H1 (cell line): ENCODE measurements at regions not wholly inside any gene's neighbourhood (a gene's known extent, or its start where the extent isn't known, plus 50 kb on each side); places are given as distances from the start of the nearest gene placed in this dataset.

Source experiments
- CTCF ChIA-PET: fragments of 300-600 bp; sonication (Branson Sonifier 250); formaldehyde crosslinking; loops from one replicate; lab custom pipeline; 2021; ENCODE audit not compliant: partially characterized antibody; lab: Charles Lee
- POLR2A ChIA-PET: fragments of 300-600 bp; sonication (Branson Sonifier 250); formaldehyde crosslinking; loops from one replicate; lab custom pipeline; 2021; ENCODE audit warnings: inconsistent platforms; ENCODE audit not compliant: partially characterized antibody; lab: Charles Lee
- DNase-seq, 2 experiments: peaks; one replicate each; pipeline versions ENCODE4 v3.0.0 to v3.0.0-alpha.2; 2010 to 2022; ENCODE audit warnings: low spot score in 2 of 2, low read depth in 1 of 2, mixed read lengths in 1 of 2
- FAIRE-seq: peaks from 2 replicates; lab custom pipeline; 2011; peaks lifted over from hg19 to GRCh38; lab: Jason Lieb, UNC
- H2AFZ ChIP-seq: 2 replicates; pipeline ENCODE4 v1.8.1; 2012; ENCODE audit warnings: low read length, inconsistent platforms
- H2AK5ac ChIP-seq: 2 replicates; pipeline ENCODE4 v1.6.1; 2013; ENCODE audit warnings: low read depth, low read length
- H2BK120ac ChIP-seq: replicated peaks from 2 replicates; pipeline ENCODE3; 2013; ENCODE audit warnings: low read depth, low read length, inconsistent platforms
- H2BK12ac ChIP-seq: 2 replicates; pipeline ENCODE4 v1.6.1; 2013; ENCODE audit warnings: low read depth, low read length
- H2BK15ac ChIP-seq: 2 replicates; pipeline ENCODE4 v1.6.1; 2013; ENCODE audit warnings: low read length
- H2BK20ac ChIP-seq: 2 replicates; pipeline ENCODE4 v1.6.1; 2013; ENCODE audit warnings: low read length
- H2BK5ac ChIP-seq: 2 replicates; pipeline ENCODE4 v1.6.1; 2013; ENCODE audit warnings: low read depth, low read length
- H3K14ac ChIP-seq: 2 replicates; pipeline ENCODE4 v1.6.1; 2013; ENCODE audit warnings: inconsistent platforms; ENCODE audit not compliant: insufficient read length
- H3K18ac ChIP-seq: 2 replicates; pipeline ENCODE4 v1.6.1; 2013; ENCODE audit warnings: low read length; ENCODE audit errors: extremely low read depth
- H3K23ac ChIP-seq: 2 replicates; pipeline ENCODE4 v1.6.1; 2013; ENCODE audit warnings: inconsistent platforms; ENCODE audit not compliant: insufficient read length
- H3K23me2 ChIP-seq: 2 replicates; pipeline ENCODE4 v1.6.1; 2013; ENCODE audit warnings: low read depth, low read length
- H3K27ac ChIP-seq: 2 replicates; pipeline ENCODE4 v1.6.1; 2011; ENCODE audit warnings: low read depth, low read length, inconsistent platforms
- H3K27me3 ChIP-seq, 4 experiments: replicated peaks in 1 of 4; 1 replicate in 1 of 4; 2 replicates in 3 of 4; pipeline versions ENCODE4 v1.6.1 to v1.8.1; 2011 to 2013; ENCODE audit warnings: low read length in 3 of 4, mild to moderate bottlenecking in 3 of 4, inconsistent platforms in 2 of 4, mixed read lengths in 2 of 4, moderate library complexity in 1 of 4; ENCODE audit not compliant: control insufficient read depth in 3 of 4, insufficient read depth in 3 of 4; ENCODE audit errors: extremely low read depth in 1 of 4
- H3K36me3 ChIP-seq, 4 experiments: 2 replicates each; pipeline versions ENCODE4 v1.6.1 to v1.8.1; 2011 to 2013; ENCODE audit warnings: mild to moderate bottlenecking in 4 of 4, low read length in 3 of 4, moderate library complexity in 2 of 4, control low read depth in 1 of 4, inconsistent platforms in 1 of 4; ENCODE audit not compliant: insufficient read depth in 4 of 4, control insufficient read depth in 2 of 4
- H3K4ac ChIP-seq: replicated peaks from 2 replicates; pipeline ENCODE3; 2013; ENCODE audit warnings: low read length, low read depth, mixed read lengths, inconsistent platforms; ENCODE audit not compliant: insufficient read length
- H3K4me1 ChIP-seq, 4 experiments: replicated peaks in 1 of 4; 1 replicate in 1 of 4; 2 replicates in 3 of 4; pipeline versions ENCODE4 v1.6.1 to v1.8.1; 2011 to 2013; ENCODE audit warnings: low read length in 3 of 4, inconsistent platforms in 2 of 4, mixed read lengths in 1 of 4; ENCODE audit not compliant: insufficient read depth in 4 of 4, control insufficient read depth in 3 of 4
- H3K4me2 ChIP-seq, 2 experiments: 2 replicates each; pipeline versions ENCODE4 v1.6.1 to v1.8.1; 2011 to 2013; ENCODE audit warnings: low read depth in 2 of 2, low read length in 2 of 2, control low read depth in 1 of 2, inconsistent platforms in 1 of 2, mild to moderate bottlenecking in 1 of 2; ENCODE audit not compliant: insufficient read depth in 1 of 2
- H3K4me3 ChIP-seq, 4 experiments: fragments of 200-600, 300-600 bp in 1 of 4; sonication (generic), shearing (Covaris generic), sonication (Bioruptor Twin) in 1 of 4; 2 replicates each; pipeline versions ENCODE4 v1.5.1 to v1.8.1; 2011 to 2016; ENCODE audit warnings: low read length in 4 of 4, low read depth in 3 of 4, control low read depth in 2 of 4, inconsistent platforms in 2 of 4, mild to moderate bottlenecking in 2 of 4, mixed read lengths in 1 of 4, moderate library complexity in 1 of 4; ENCODE audit not compliant: insufficient read depth in 2 of 4; ENCODE audit errors: extremely low read depth in 1 of 4
- H3K56ac ChIP-seq: replicated peaks from 2 replicates; pipeline ENCODE3; 2013; ENCODE audit warnings: low read depth, mild to moderate bottlenecking, mixed read lengths, low read length, inconsistent platforms; ENCODE audit not compliant: insufficient read length
- H3K79me1 ChIP-seq: 2 replicates; pipeline ENCODE4 v1.6.1; 2013; ENCODE audit warnings: low read depth, low read length, control low read depth
- H3K79me2 ChIP-seq, 2 experiments: 2 replicates each; pipeline versions ENCODE4 v1.6.1 to v1.8.1; 2012 to 2013; ENCODE audit warnings: low read length in 2 of 2, mild to moderate bottlenecking in 2 of 2, inconsistent platforms in 1 of 2; ENCODE audit not compliant: insufficient read depth in 2 of 2, control insufficient read depth in 1 of 2
- H3K9ac ChIP-seq, 4 experiments: replicated peaks in 1 of 4; 1 replicate in 1 of 4; 2 replicates in 3 of 4; pipeline versions ENCODE4 v1.6.1 to v1.8.1; 2011 to 2013; ENCODE audit warnings: low read depth in 3 of 4, low read length in 3 of 4, control low read depth in 2 of 4, mild to moderate bottlenecking in 2 of 4, moderate library complexity in 2 of 4, inconsistent platforms in 1 of 4; ENCODE audit errors: extremely low read depth in 1 of 4
- H3K9me3 ChIP-seq, 2 experiments: 2 replicates each; pipeline versions ENCODE4 v1.6.1 to v1.8.1; 2012 to 2013; ENCODE audit warnings: mild to moderate bottlenecking in 2 of 2, moderate library complexity in 2 of 2, control low read depth in 1 of 2, inconsistent platforms in 1 of 2, low read depth in 1 of 2, low read length in 1 of 2, mixed read lengths in 1 of 2; ENCODE audit not compliant: insufficient read depth in 2 of 2
- H4K20me1 ChIP-seq, 2 experiments: replicated peaks in 1 of 2; 2 replicates each; pipeline versions ENCODE3 to v1.8.1; 2011 to 2013; ENCODE audit warnings: inconsistent platforms in 2 of 2, low read length in 2 of 2, mild to moderate bottlenecking in 1 of 2; ENCODE audit not compliant: insufficient read depth in 2 of 2, control insufficient read depth in 1 of 2
- H4K5ac ChIP-seq: 2 replicates; pipeline ENCODE4 v1.6.1; 2013; ENCODE audit warnings: low read length, low read depth, mixed read lengths, inconsistent platforms; ENCODE audit not compliant: insufficient read length
- H4K8ac ChIP-seq: 2 replicates; pipeline ENCODE4 v1.8.0; 2013; ENCODE audit warnings: mild to moderate bottlenecking, moderate library complexity, low read length, inconsistent platforms; ENCODE audit not compliant: insufficient read depth; ENCODE audit errors: extremely low read depth
- H4K91ac ChIP-seq: replicated peaks from 2 replicates; pipeline ENCODE3; 2013; ENCODE audit warnings: low read length, mixed read lengths, inconsistent platforms; ENCODE audit not compliant: insufficient read length
- CEBPB ChIP-seq: IDR thresholded peaks from 2 replicates; pipeline ENCODE4 v1.6.1; 2012; ENCODE audit warnings: low read depth, low read length
- EGR1 ChIP-seq: IDR thresholded peaks from 2 replicates; pipeline ENCODE4 v1.6.1; 2011; ENCODE audit warnings: low read depth, low read length, borderline replicate concordance
- WGBS, 2 experiments: shearing (Covaris generic) in 1 of 2; methylation state at CpG; one replicate each; pipeline versions ENCODE4 v1.1.6 to v1.1.7; 2013 to 2015; ENCODE audit warnings: low lambda C conversion rate in 2 of 2, mixed read lengths in 2 of 2, inconsistent platforms in 1 of 2, low coverage in 1 of 2, missing lambda C conversion rate in 1 of 2; ENCODE audit not compliant: insufficient replicate concordance in 2 of 2, insufficient coverage in 1 of 2, insufficient read length in 1 of 2; ENCODE audit errors: extremely low coverage in 1 of 2, missing lambda C conversion rate in 1 of 2; 5-methylcytosine and 5-hydroxymethylcytosine counted together

DNA sequence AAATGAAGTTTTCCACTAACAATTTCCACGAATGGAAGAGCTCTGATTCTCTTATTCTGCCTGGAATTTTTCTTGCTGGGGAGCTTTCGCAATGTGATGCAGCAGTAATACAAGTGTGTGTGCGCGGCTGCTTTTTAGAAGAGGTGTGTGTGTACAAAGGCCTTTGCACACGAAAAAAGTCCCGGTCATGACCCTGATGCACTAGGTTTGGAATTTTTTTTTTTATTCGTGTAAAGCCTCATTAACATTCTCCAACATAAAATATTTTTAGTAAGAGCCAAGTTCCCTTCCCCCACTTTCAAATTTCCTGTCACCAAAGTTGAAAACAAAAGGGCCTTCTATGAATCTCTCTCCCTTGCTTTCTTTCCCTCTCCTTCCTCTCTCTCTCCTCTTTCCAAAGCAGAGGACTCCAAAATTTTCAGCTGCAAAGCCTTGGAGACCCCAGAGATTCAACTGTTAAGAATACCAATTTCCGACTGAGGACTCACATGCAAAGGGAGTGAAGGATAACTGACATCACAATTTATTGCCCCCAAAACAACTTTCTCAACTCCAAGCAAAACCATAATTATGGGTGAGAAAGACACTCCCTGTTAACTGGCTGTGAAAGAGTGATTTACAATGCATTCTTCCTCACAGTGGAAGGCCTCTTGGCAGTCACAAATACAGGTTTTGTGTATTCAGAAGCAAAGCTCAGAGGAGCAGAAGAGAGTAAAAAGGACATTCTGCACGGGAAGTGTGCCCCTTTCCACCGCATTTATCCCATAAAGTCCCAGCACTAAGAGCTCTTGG, 421.2 kb upstream of the JARID2 start:
- Histone ChIP-seq H3K9ac (no peak overlapping the region), H3K27ac (no peak overlapping the region; the same call in 1 of the 2 replicates), H4K20me1 (no peaks in the 10 kb centered on the region), H3K9me3 (no peaks in the 10 kb centered on the region), H3K27me3 (peaks cover 0 to 2% (median 0%) of the 10 kb centered on the region in 4 experiments; a peak in 1 of 7 replicates), H3K18ac (peak overlapping the region; percentile 39; the same call in 1 of the 2 replicates), H2BK20ac (no peak overlapping the region), H2AFZ (no peak overlapping the region), H2BK12ac (no peak overlapping the region), H3K79me1 (peaks cover 2% of the 10 kb centered on the region), H2BK15ac (no peak overlapping the region), H4K8ac (no peak overlapping the region), H3K23me2 (no peaks in the 10 kb centered on the region), H3K4me2 (peak overlapping the region; percentile 21 to 40), H2BK5ac (peak overlapping the region; percentile 10; the same call in 1 of the 2 replicates), H3K4me1 (peaks cover 5 to 23% (median 16%) of the 10 kb centered on the region in 4 experiments), H3K4ac (no peak overlapping the region), H3K4me3 (no peak overlapping the region), H3K79me2 (no peaks in the 10 kb centered on the region), H3K23ac (no peak overlapping the region), H3K36me3 (no peaks in the 10 kb centered on the region), H4K5ac (no peak overlapping the region), H2BK120ac (no peak overlapping the region), H2AK5ac (no peak overlapping the region), H4K91ac (no peak overlapping the region), H3K56ac (no peak overlapping the region), H3K14ac (no peak overlapping the region)
- FAIRE-seq (peak; percentile 32), DNase-seq (no peak)
- POLR2A ChIA-PET: interaction anchor here (0.6 to 1.6 kb wide), 4 partner anchors 18 to 494 kb away, joined by 3 to 5 read pairs (median 3); no protein-coding TSS in a partner anchor
- 60% methylated on average over 10 of the region's 10 CpGs; no CpG with 5 or more reads in 1 of the 2 experiments for WGBS, 2 experiments
- TF ChIP-seq CEBPB (peak; percentile 57; the same call in 1 of the 2 replicates), EGR1 (no peak)
- CTCF ChIA-PET: interaction anchor here (0.6 to 1.1 kb wide), 6 partner anchors 8 to 672 kb away, joined by 3 to 5 read pairs (median 3); no protein-coding TSS in a partner anchor
